ENCODE measurements at regions not wholly inside any gene's neighbourhood (a gene's known extent, or its start where the extent isn't known, plus 50 kb on each side); places are given as distances from the start of the nearest gene placed in this dataset.
A peak's percentile ranks its signal among the peaks of the same experiment; 100 is the strongest.

DNA sequence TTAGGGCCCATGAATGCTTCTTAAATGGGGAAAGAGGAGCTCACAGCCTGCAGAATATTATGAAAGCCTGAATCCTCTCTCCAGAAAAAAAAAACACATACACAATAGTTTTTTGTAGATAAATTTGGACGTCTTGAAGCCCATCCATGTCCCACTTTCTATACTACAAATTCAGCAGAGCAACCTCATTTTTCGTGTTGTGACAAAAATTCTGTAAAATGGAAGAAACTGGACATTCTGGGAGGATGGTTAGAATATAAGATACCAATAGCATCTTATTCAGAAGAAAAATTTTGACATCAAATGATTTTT lies 102.1 kb downstream of the ZNF281 start:
- H3K9me3 ChIP-seq (ENCODE audit: control insufficient read depth, low read length) = no peaks in the 10 kb centered on the region
- DNase-seq = no peak
- H3K4me3 ChIP-seq (ENCODE audit: low read length in 2 of 2) = no peak overlapping the region
- H3K27ac ChIP-seq (ENCODE audit: low read depth in 1 of 2, low read length in 2 of 2) = no peak overlapping the region
- intact Hi-C loops (cut with DNase I) = no loop called here
- no peaks in the 10 kb centered on the region for H3K27me3 ChIP-seq (ENCODE audit: control insufficient read depth in 1 of 2, insufficient read depth in 2 of 2, low read length in 1 of 2)
- no peaks in the 10 kb centered on the region for H3K36me3 ChIP-seq (ENCODE audit: control insufficient read depth in 1 of 2, insufficient read depth in 2 of 2, low read length in 1 of 2)
- ATAC-seq (ENCODE audit: low FRiP score) = no peak
- 68% methylated on average over 2 of the region's 2 CpGs for WGBS, 2 donors
- no peaks in the 10 kb centered on the region for H3K4me1 ChIP-seq (ENCODE audit: control insufficient read depth in 1 of 2, insufficient read depth in 2 of 2, low read length in 2 of 2)

DNA sequence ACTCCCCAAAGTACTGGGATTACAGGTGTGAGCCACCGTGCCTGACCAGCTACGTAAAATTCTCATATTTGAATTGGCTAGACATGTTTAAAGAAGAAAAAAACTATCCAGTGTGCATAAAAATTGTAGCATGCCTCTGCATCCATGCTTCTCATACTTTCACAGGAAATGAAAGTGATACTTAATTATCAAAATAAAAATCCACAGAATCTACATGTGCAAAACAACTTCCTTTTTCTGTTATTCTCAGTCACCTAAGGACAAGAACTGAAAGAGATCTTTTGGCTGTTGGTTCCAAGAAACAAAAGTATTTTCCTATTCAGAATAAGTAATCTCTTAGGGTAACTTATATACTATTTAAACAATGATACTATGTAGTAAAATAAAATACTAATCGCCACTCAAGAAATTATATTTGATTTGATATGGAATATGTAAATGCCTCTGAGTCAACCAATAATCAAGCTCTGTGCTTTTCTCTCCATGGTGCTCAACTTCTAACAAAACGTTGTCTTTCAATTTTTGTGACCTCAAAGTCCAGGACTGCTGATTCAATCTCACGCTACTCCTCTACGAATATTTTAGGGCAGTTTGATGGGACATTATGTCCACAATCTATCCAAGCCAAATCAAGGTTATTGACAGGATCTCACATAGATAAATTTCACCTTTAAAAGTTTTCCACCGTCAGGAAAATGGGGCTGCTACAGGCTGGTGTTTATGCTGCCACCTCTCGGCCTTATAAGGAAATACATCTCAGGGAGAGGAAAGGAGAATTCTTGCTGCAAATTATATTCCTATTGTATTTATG lies 102.7 kb downstream of the ZNF281 start:
- no peaks in the 10 kb centered on the region for H3K4me1 ChIP-seq (ENCODE audit: control insufficient read depth in 1 of 2, insufficient read depth in 2 of 2, low read length in 2 of 2)
- 39 to 45% methylated on average over 8 of the region's 8 CpGs for WGBS, 2 donors
- H3K36me3 ChIP-seq (ENCODE audit: control insufficient read depth in 1 of 2, insufficient read depth in 2 of 2, low read length in 1 of 2) = no peaks in the 10 kb centered on the region
- DNase-seq (no peak), ATAC-seq (ENCODE audit: low FRiP score) (peak; percentile 62)
- H3K4me3 ChIP-seq (ENCODE audit: low read length in 2 of 2) = no peak overlapping the region
- H3K27me3 ChIP-seq (ENCODE audit: control insufficient read depth in 1 of 2, insufficient read depth in 2 of 2, low read length in 1 of 2) = no peaks in the 10 kb centered on the region
- no peak overlapping the region for H3K27ac ChIP-seq (ENCODE audit: low read depth in 1 of 2, low read length in 2 of 2)
- H3K9me3 ChIP-seq (ENCODE audit: control insufficient read depth, low read length) = no peaks in the 10 kb centered on the region
- intact Hi-C loops (cut with DNase I) = no loop called here

- Histone ChIP-seq H3K4me3 (ENCODE audit: low read length in 2 of 2) (no peak overlapping the region), H3K9me3 (ENCODE audit: control insufficient read depth, low read length) (no peaks in the 10 kb centered on the region), H3K27me3 (ENCODE audit: control insufficient read depth in 1 of 2, insufficient read depth in 2 of 2, low read length in 1 of 2) (no peaks in the 10 kb centered on the region), H3K4me1 (ENCODE audit: control insufficient read depth in 1 of 2, insufficient read depth in 2 of 2, low read length in 2 of 2) (no peaks in the 10 kb centered on the region), H3K27ac (ENCODE audit: low read depth in 1 of 2, low read length in 2 of 2) (no peak overlapping the region), H3K36me3 (ENCODE audit: control insufficient read depth in 1 of 2, insufficient read depth in 2 of 2, low read length in 1 of 2) (no peaks in the 10 kb centered on the region)
- no peak for ATAC-seq (ENCODE audit: low FRiP score)
- intact Hi-C loops (cut with DNase I) = no loop called here
- no peak for DNase-seq
These were observed 104.0 kb downstream of the ZNF281 start for GRCh38 chr1:200305806-200306205.

GRCh38 chr1:200304171-200304570 lies 105.7 kb downstream of the ZNF281 start:
- H3K27me3 ChIP-seq (ENCODE audit: control insufficient read depth in 1 of 2, insufficient read depth in 2 of 2, low read length in 1 of 2) = no peaks in the 10 kb centered on the region
- H3K27ac ChIP-seq (ENCODE audit: low read depth in 1 of 2, low read length in 2 of 2) = no peak overlapping the region
- H3K4me3 ChIP-seq (ENCODE audit: low read length in 2 of 2) = no peak overlapping the region
- WGBS, 2 donors = 6 to 10% methylated on average over 1 of the region's 1 CpG
- H3K4me1 ChIP-seq (ENCODE audit: control insufficient read depth in 1 of 2, insufficient read depth in 2 of 2, low read length in 2 of 2) = no peaks in the 10 kb centered on the region
- no peaks in the 10 kb centered on the region for H3K36me3 ChIP-seq (ENCODE audit: control insufficient read depth in 1 of 2, insufficient read depth in 2 of 2, low read length in 1 of 2)
- DNase-seq = no peak
- no peak for ATAC-seq (ENCODE audit: low FRiP score)
- intact Hi-C loops (cut with DNase I) = no loop called here
- no peaks in the 10 kb centered on the region for H3K9me3 ChIP-seq (ENCODE audit: control insufficient read depth, low read length)

GRCh38 chr1:200302921-200303290 lies 106.9 kb downstream of the ZNF281 start:
- WGBS, 2 donors = 10 to 14% methylated on average over 13 of the region's 13 CpGs
- no peaks in the 10 kb centered on the region for H3K9me3 ChIP-seq (ENCODE audit: control insufficient read depth, low read length)
- DNase-seq (no peak), ATAC-seq (ENCODE audit: low FRiP score) (peak; percentile 57)
- no peak overlapping the region for H3K27ac ChIP-seq (ENCODE audit: low read depth in 1 of 2, low read length in 2 of 2)
- peak overlapping the region; percentile 78 to 79 for H3K4me3 ChIP-seq (ENCODE audit: low read length in 2 of 2)
- no peaks in the 10 kb centered on the region for H3K36me3 ChIP-seq (ENCODE audit: control insufficient read depth in 1 of 2, insufficient read depth in 2 of 2, low read length in 1 of 2)
- intact Hi-C loops (cut with DNase I) = no loop called here
- no peaks in the 10 kb centered on the region for H3K27me3 ChIP-seq (ENCODE audit: control insufficient read depth in 1 of 2, insufficient read depth in 2 of 2, low read length in 1 of 2)
- H3K4me1 ChIP-seq (ENCODE audit: control insufficient read depth in 1 of 2, insufficient read depth in 2 of 2, low read length in 2 of 2) = no peaks in the 10 kb centered on the region

DNA sequence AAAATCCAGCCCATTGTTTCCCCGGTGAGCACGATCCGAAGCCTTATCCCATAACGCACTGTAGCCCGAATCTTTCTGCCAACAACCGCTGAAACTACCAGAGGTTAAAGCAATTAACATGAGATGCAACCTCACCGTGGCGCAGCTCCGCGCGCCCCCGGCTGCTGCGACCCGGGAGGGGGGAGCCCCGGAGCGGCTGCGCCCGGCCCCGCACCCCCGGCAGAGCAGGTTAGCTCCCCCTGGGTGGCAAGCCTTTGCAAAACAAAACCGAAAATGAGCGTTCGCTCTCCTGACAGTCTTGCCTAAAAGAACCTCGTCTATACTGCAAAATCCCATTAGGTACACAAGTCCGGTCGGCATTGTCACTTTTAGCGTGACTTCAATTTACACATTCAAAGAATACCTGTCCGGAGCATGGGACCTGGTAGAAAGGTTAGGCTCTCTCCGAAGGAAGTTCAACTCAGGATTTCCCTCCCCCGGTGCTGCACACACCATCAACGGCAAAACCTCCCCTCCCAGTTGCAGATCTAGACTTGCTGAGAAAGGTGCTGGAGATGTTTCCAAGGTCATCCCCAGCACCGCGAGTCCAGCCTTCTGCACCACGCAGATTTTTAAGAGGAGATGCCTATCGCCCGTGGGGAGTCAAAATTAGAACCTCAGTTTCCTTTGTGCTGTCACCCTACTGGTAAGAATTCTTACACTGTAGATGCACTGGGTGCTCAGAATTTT lies 107.5 kb downstream of the ZNF281 start:
- Histone ChIP-seq H3K27me3 (ENCODE audit: control insufficient read depth in 1 of 2, insufficient read depth in 2 of 2, low read length in 1 of 2) (no peaks in the 10 kb centered on the region), H3K4me1 (ENCODE audit: control insufficient read depth in 1 of 2, insufficient read depth in 2 of 2, low read length in 2 of 2) (no peaks in the 10 kb centered on the region), H3K27ac (ENCODE audit: low read depth in 1 of 2, low read length in 2 of 2) (no peak overlapping the region), H3K9me3 (ENCODE audit: control insufficient read depth, low read length) (no peaks in the 10 kb centered on the region), H3K4me3 (ENCODE audit: low read length in 2 of 2) (peak overlapping the region; percentile 78 to 79), H3K36me3 (ENCODE audit: control insufficient read depth in 1 of 2, insufficient read depth in 2 of 2, low read length in 1 of 2) (no peaks in the 10 kb centered on the region)
- intact Hi-C loops (cut with DNase I) = no loop called here
- WGBS, 2 donors = 0 to 1% methylated on average over 36 of the region's 36 CpGs
- ATAC-seq (ENCODE audit: low FRiP score) = peak; percentile 34
- no peak for DNase-seq

- no peak overlapping the region for H3K27ac ChIP-seq (ENCODE audit: low read depth in 1 of 2, low read length in 2 of 2)
- no peaks in the 10 kb centered on the region for H3K27me3 ChIP-seq (ENCODE audit: control insufficient read depth in 1 of 2, insufficient read depth in 2 of 2, low read length in 1 of 2)
- H3K9me3 ChIP-seq (ENCODE audit: control insufficient read depth, low read length) = no peaks in the 10 kb centered on the region
- no peak overlapping the region for H3K4me3 ChIP-seq (ENCODE audit: low read length in 2 of 2)
- intact Hi-C loops (cut with DNase I) = no loop called here
- DNase-seq (no peak), ATAC-seq (ENCODE audit: low FRiP score) (no peak)
- 96 to 98% methylated on average over 3 of the region's 3 CpGs for WGBS, 2 donors
- no peaks in the 10 kb centered on the region for H3K4me1 ChIP-seq (ENCODE audit: control insufficient read depth in 1 of 2, insufficient read depth in 2 of 2, low read length in 2 of 2)
- H3K36me3 ChIP-seq (ENCODE audit: control insufficient read depth in 1 of 2, insufficient read depth in 2 of 2, low read length in 1 of 2) = no peaks in the 10 kb centered on the region
These were observed 108.7 kb downstream of the ZNF281 start for GRCh38 chr1:200301152-200301551.

- 87 to 88% methylated on average over 1 of the region's 1 CpG for WGBS, 2 donors
- intact Hi-C loops (cut with DNase I) = no loop called here
- no peaks in the 10 kb centered on the region for H3K27me3 ChIP-seq (ENCODE audit: control insufficient read depth in 1 of 2, insufficient read depth in 2 of 2, low read length in 1 of 2)
- H3K27ac ChIP-seq (ENCODE audit: low read depth in 1 of 2, low read length in 2 of 2) = no peak overlapping the region
- no peak for DNase-seq
- ATAC-seq (ENCODE audit: low FRiP score) = no peak
- H3K36me3 ChIP-seq (ENCODE audit: control insufficient read depth in 1 of 2, insufficient read depth in 2 of 2, low read length in 1 of 2) = no peaks in the 10 kb centered on the region
- no peaks in the 10 kb centered on the region for H3K4me1 ChIP-seq (ENCODE audit: control insufficient read depth in 1 of 2, insufficient read depth in 2 of 2, low read length in 2 of 2)
- H3K9me3 ChIP-seq (ENCODE audit: control insufficient read depth, low read length) = no peaks in the 10 kb centered on the region
- no peak overlapping the region for H3K4me3 ChIP-seq (ENCODE audit: low read length in 2 of 2)
These were observed 110.3 kb downstream of the ZNF281 start for GRCh38 chr1:200299571-200299970.

- H3K9me3 ChIP-seq (ENCODE audit: control insufficient read depth, low read length) = no peaks in the 10 kb centered on the region
- no peak overlapping the region for H3K4me3 ChIP-seq (ENCODE audit: low read length in 2 of 2)
- DNase-seq (no peak), ATAC-seq (ENCODE audit: low FRiP score) (no peak)
- no peaks in the 10 kb centered on the region for H3K4me1 ChIP-seq (ENCODE audit: control insufficient read depth in 1 of 2, insufficient read depth in 2 of 2, low read length in 2 of 2)
- H3K36me3 ChIP-seq (ENCODE audit: control insufficient read depth in 1 of 2, insufficient read depth in 2 of 2, low read length in 1 of 2) = no peaks in the 10 kb centered on the region
- 76 to 82% methylated on average over 1 of the region's 1 CpG for WGBS, 2 donors
- intact Hi-C loops (cut with DNase I) = no loop called here
- no peaks in the 10 kb centered on the region for H3K27me3 ChIP-seq (ENCODE audit: control insufficient read depth in 1 of 2, insufficient read depth in 2 of 2, low read length in 1 of 2)
- H3K27ac ChIP-seq (ENCODE audit: low read depth in 1 of 2, low read length in 2 of 2) = no peak overlapping the region
These were observed 111.6 kb downstream of the ZNF281 start for GRCh38 chr1:200298242-200298641.

Measured in aorta (tissue), 5 donors.